ENCODE measurements at regions not wholly inside any gene's neighbourhood (a gene's known extent, or its start where the extent isn't known, plus 50 kb on each side); places are given as distances from the start of the nearest gene placed in this dataset.

DNA sequence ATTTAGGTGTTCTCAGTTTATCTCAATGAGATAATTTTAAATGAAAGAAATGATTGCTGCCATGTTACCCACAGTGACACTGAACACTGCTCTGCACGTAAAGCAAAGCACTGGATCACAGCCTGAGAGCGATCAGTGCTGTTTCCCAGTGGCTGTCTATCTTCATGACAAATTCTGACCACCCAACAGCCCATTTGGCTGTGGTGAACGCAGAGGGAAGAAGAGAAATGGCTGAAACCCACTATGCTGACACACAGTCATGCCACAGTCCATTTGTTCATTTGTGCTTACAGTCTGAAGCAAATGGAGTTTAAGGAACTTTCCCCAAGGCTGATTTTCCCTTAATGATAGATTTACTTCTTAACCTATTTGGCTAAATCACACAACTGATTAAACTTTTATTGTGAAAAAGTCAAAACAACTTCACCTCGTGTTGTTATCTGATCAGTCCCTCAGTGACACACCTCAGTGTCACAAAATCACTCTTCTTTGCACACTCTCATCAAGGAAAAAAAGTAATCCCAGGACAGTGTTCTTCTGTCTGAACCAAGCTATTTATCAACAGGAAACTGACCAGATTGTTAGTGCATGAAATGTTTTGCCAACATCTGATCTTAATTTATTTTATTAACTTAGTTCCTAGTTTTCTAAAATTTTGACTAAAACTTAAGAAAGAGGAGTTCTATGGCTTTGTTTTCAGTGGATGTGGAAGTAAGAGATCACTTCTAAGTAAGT is 225.1 kb downstream of the TBX18 start:
- no peaks in the 10 kb centered on the region for H3K4me1 ChIP-seq

DNA sequence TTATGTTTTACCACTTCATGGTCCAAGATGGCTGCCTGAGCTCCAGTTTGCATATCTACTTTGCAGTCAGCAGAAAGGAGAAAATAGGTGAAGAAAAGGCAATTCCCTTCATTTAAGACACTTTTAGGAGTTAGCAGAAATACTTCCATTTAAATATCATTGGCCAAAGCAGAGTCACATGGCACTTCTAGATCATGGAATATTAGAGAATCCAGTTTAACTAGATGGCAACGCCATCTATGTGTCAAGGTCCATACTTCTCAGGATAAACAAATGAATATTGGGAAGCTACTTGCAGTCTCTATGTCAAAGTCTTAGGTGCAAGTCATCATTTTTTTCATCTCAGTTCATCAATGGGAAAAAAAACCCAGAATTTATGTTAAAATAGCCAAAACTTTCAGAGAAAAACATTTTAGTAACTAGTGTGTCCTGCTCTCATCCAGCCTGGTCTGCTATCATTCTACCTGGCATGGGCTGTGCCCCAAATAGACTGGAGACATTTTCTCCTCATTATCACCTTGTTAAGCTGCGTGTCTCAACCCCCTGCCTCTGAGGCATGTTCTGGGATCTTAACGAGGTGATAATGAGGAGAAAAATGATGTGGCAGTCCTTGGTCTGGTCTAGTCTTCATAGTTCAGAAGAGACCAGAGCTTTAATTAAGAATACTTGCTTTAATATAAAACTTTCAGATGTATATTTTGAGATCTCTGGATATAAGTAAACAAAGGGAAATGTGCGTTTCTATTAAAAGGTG is 227.3 kb downstream of the TBX18 start:
- Histone ChIP-seq H3K4me3 (no peak overlapping the region), H3K4me1 (no peaks in the 10 kb centered on the region), H3K36me3 (no peaks in the 10 kb centered on the region), H4K20me1 (no peaks in the 10 kb centered on the region), H3K9ac (no peak overlapping the region), H3K27me3 (no peaks in the 10 kb centered on the region), H3K9me3 (replicated peaks in 1 of 11) (no peaks in the 10 kb centered on the region), H3K27ac (no peak overlapping the region), H3K4me2 (no peak overlapping the region)
- no peak for TF ChIP-seq Cebpa-rat (IDR thresholded peaks at IDR 0.05)

More for the DNA sequence above, 225.1 kb downstream of the TBX18 start:
- H4K20me1 ChIP-seq: no peaks in the 10 kb centered on the region
- H3K27me3 ChIP-seq: no peaks in the 10 kb centered on the region
- H3K27ac ChIP-seq: no peak overlapping the region
- no peaks in the 10 kb centered on the region for H3K36me3 ChIP-seq
- no peak overlapping the region for H3K4me3 ChIP-seq
- H3K9ac ChIP-seq: no peak overlapping the region
- no peak for TF ChIP-seq Cebpa-rat (IDR thresholded peaks at IDR 0.05)
- 0 out of 22 replicates have a peak, but pooled peaks cover 0 to 3% (median 0%) of the 10 kb centered on the region in 11 experiments for H3K9me3 ChIP-seq (replicated peaks in 1 of 11)
- H3K4me2 ChIP-seq: no peak overlapping the region

DNA sequence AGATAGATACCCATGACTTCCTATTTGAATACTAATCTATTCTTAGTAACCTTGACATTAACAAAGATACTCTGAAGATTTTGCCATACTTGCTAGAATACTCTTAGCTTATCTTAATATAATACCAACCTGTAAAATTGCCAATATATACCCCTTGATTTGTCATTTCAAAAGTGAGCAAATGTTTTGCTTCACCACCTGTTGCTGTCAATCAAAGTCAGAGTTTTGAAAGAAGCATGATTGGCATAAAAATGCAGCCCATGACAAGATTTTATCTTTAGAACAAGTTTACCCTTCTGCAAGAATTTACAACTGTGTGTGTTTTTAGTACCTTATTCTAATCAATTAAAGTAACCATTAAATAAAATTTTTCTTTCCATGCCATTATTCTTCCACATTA is 236.2 kb downstream of the TBX18 start:
- H3K27ac ChIP-seq: no peak overlapping the region
- H3K9ac ChIP-seq: no peak overlapping the region
- H4K20me1 ChIP-seq: no peaks in the 10 kb centered on the region
- no peaks in the 10 kb centered on the region for H3K36me3 ChIP-seq
- no peaks in the 10 kb centered on the region for H3K9me3 ChIP-seq (replicated peaks in 1 of 11)
- no peaks in the 10 kb centered on the region for H3K4me1 ChIP-seq
- H3K4me3 ChIP-seq: no peak overlapping the region
- TF ChIP-seq Cebpa-rat (IDR thresholded peaks at IDR 0.05): no peak
- H3K27me3 ChIP-seq: no peaks in the 10 kb centered on the region
- H3K4me2 ChIP-seq: no peak overlapping the region

DNA sequence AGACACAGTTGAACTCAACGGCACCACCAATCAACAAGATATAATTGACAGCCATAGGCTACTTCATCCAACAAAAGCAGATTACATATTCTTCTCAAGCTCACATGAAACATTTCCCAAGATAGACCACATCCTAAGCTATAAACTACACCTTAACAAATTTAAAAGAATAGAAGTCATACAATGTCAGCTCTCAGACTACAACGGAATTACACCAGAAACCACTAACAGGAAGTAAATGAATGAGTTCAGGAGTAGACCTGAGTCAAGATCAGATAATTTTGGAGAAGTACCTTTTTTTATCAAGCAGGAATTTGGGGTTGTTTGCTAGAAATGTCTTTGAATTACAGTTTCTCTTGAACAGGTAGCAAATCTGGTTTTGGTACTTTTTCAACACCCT is 237.8 kb downstream of the TBX18 start:
- no peak for TF ChIP-seq Cebpa-rat (IDR thresholded peaks at IDR 0.05)

DNA sequence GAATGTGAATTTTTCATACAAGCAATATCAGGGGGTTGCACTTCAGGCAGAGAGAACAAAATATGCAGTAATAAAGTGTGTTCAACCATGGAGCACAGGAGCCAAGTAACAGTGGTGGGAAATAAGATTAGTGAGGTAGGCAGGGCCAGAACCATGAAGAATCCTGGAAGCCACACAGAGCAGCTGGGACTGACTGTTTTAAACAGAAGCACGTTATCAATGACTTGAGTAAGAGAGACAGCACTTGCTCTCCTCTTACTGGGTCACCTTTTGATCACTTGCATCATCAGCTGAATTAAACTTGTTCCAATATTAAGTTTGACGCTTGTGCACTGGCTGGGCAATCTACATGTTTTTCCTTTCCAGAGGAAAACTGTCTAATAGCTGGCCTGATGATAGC is 238.5 kb downstream of the TBX18 start:
- Histone ChIP-seq H3K4me3 (no peak overlapping the region), H4K20me1 (no peaks in the 10 kb centered on the region), H3K4me2 (no peak overlapping the region), H3K9ac (no peak overlapping the region), H3K4me1 (no peaks in the 10 kb centered on the region), H3K27me3 (no peaks in the 10 kb centered on the region), H3K36me3 (no peaks in the 10 kb centered on the region), H3K27ac (no peak overlapping the region), H3K9me3 (replicated peaks in 1 of 11) (no peaks in the 10 kb centered on the region)
- no peak for TF ChIP-seq Cebpa-rat (IDR thresholded peaks at IDR 0.05)

More for the DNA sequence above, 237.8 kb downstream of the TBX18 start:
- Histone ChIP-seq H4K20me1 (no peaks in the 10 kb centered on the region), H3K27ac (no peak overlapping the region), H3K9me3 (replicated peaks in 1 of 11) (no peaks in the 10 kb centered on the region), H3K4me2 (no peak overlapping the region), H3K36me3 (no peaks in the 10 kb centered on the region), H3K4me1 (no peaks in the 10 kb centered on the region), H3K4me3 (no peak overlapping the region), H3K27me3 (no peaks in the 10 kb centered on the region), H3K9ac (no peak overlapping the region)

DNA sequence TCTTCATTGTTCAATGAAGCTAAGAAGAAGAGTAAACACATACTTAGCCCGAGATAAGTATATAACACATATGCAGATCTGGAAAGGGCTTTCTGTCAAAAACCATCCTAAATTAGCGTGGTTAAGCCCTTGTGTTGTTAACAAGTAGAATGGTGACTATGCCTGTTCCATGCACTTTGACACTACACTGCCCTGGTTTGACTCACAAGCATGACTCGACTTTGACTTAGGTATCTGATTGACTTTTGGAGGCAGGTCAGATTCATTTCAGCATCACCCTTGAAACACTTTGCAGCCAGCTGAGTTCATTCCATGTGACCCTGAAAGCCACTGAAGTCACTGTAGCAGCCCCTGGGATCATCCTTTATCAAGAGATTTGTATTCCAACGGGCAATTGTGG is 239.8 kb downstream of the TBX18 start:
- Histone ChIP-seq H3K4me3 (no peak overlapping the region), H3K27me3 (no peaks in the 10 kb centered on the region), H3K9ac (no peak overlapping the region), H3K9me3 (replicated peaks in 1 of 11) (no peaks in the 10 kb centered on the region), H3K4me2 (no peak overlapping the region), H3K36me3 (no peaks in the 10 kb centered on the region), H3K4me1 (no peaks in the 10 kb centered on the region), H3K27ac (no peak overlapping the region), H4K20me1 (no peaks in the 10 kb centered on the region)
- no peak for TF ChIP-seq Cebpa-rat (IDR thresholded peaks at IDR 0.05)

DNA sequence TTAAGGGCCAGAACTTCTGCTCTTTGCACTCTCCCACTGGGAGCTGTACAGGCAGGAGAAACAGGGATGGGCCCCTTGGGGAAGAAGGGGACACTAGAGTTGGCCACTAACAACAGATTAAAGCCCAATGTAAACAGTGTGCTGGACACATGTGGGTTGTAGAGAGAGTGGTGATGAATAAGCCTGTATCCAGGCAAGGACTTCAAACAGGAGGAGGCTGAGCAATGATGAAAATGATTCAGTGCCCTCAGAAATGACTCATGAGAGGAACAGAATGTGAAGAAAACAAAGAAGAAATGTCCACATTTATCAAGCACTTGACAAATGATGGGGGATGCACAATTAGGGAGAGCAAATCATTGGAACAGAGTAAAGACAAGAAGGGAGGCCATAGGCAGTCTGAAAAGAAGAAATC is 242.3 kb downstream of the TBX18 start:
- Histone ChIP-seq H3K9me3 (replicated peaks in 1 of 11) (no peaks in the 10 kb centered on the region), H4K20me1 (no peaks in the 10 kb centered on the region), H3K4me2 (no peak overlapping the region), H3K36me3 (no peaks in the 10 kb centered on the region), H3K27me3 (no peaks in the 10 kb centered on the region), H3K4me3 (no peak overlapping the region), H3K4me1 (no peaks in the 10 kb centered on the region), H3K27ac (no peak overlapping the region), H3K9ac (no peak overlapping the region)
- no peak for TF ChIP-seq Cebpa-rat (IDR thresholded peaks at IDR 0.05)

DNA sequence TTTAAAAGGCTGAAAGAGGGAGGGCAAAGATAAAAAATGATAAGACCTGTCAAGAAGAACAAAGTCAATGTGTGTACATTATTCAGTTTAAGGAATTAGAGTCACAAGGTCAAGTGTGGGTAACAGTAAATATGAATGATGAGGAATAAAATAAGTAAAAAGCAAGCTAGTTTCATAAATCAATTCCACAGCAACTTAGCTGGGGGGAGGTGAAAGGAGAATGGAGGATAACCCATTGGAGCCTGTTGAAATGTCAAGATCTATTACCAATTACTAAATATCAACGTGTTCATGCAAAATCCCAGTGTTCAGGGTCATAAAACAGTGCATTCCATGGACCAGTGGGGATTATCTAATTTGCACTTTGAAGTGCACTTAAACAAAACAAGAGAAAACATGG is 242.9 kb downstream of the TBX18 start:
- H3K27ac ChIP-seq: no peak overlapping the region
- no peak for TF ChIP-seq Cebpa-rat (IDR thresholded peaks at IDR 0.05)
- no peaks in the 10 kb centered on the region for H3K36me3 ChIP-seq
- H4K20me1 ChIP-seq: no peaks in the 10 kb centered on the region
- no peak overlapping the region for H3K4me2 ChIP-seq
- H3K27me3 ChIP-seq: no peaks in the 10 kb centered on the region
- no peak overlapping the region for H3K9ac ChIP-seq
- H3K4me1 ChIP-seq: no peaks in the 10 kb centered on the region
- no peaks in the 10 kb centered on the region for H3K9me3 ChIP-seq (replicated peaks in 1 of 11)
- no peak overlapping the region for H3K4me3 ChIP-seq

DNA sequence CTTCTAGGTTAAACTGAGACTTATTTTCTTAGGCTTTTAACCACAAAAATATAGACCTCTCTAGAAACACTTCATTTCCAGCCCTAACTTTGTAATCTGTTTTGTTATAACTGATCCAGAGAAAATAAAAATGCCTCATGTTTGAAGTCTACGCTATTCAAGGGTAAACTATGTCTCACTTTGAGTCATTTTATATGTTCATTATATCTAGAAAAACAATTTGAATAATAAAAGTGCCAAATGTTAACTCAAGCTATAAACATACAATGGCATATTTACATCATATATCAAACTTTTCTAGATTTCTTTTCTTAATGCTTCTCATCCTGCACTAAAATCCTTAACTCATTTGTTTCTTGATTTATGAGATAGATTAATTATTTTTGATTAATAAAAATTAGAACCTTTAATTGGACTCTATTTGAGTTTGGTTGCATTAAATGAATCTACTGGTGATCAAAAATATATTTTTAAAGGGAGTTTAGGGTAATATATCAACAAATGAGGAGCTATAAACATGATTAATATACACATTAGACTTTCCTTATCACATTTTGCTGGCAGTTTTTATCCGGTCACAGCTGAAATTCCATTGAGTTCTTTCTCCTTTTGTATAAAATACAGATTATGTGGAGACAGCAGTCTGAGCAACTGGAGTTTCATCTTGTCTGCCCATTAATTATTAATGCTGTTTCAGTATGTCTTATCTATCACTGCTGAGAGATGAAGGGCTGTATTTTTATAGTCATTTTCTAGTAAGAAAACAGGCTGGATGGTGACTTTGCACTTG is 246.5 kb downstream of the TBX18 start:
- no peaks in the 10 kb centered on the region for H3K9me3 ChIP-seq (replicated peaks in 1 of 11)
- no peak for TF ChIP-seq Cebpa-rat (IDR thresholded peaks at IDR 0.05)
- H3K4me1 ChIP-seq: no peaks in the 10 kb centered on the region
- H3K9ac ChIP-seq: no peak overlapping the region
- H3K27ac ChIP-seq: no peak overlapping the region
- H3K4me2 ChIP-seq: no peak overlapping the region
- H3K36me3 ChIP-seq: no peaks in the 10 kb centered on the region
- H3K4me3 ChIP-seq: no peak overlapping the region
- no peaks in the 10 kb centered on the region for H4K20me1 ChIP-seq
- H3K27me3 ChIP-seq: no peaks in the 10 kb centered on the region
